B cell (primary cell): ENCODE measurements at regions not wholly inside any gene's neighbourhood (a gene's known extent, or its start where the extent isn't known, plus 50 kb on each side); places are given as distances from the start of the nearest gene placed in this dataset.

Experiments used
- ATAC-seq: fragments of 200-7000 bp; cut with Tn5 transposase; one replicate; pipeline ENCODE4 v1.10.0; 2021; ENCODE audit warnings: low read depth, mild to moderate bottlenecking, moderate number of reproducible peaks, moderate library complexity
- CTCF ChIA-PET: fragments of 350-600 bp; sonication (Branson Sonifier 250); formaldehyde crosslinking; loops from one replicate; lab custom pipeline; 2021; ENCODE audit warnings: antibody characterized with exemption, inconsistent platforms; lab: Charles Lee
- POLR2A ChIA-PET: fragments of 350-600 bp; sonication (Branson Sonifier 250); formaldehyde crosslinking; loops from one replicate; lab custom pipeline; 2021; ENCODE audit warnings: antibody characterized with exemption; lab: Charles Lee
- DNase-seq: peaks from one replicate; pipeline ENCODE4 v3.0.0; 2013
- H2AFZ ChIP-seq: 2 replicates; pipeline ENCODE4 v1.6.1; 2012; ENCODE audit warnings: mild to moderate bottlenecking, low read depth, low read length; ENCODE audit not compliant: insufficient read depth, poor library complexity, severe bottlenecking
- H3K27ac ChIP-seq, 2 donors: 1 replicate in 1 of 2; 2 replicates in 1 of 2; pipeline ENCODE4 v1.5.1; 2012 to 2013; ENCODE audit warnings: low read length in 2 of 2, mild to moderate bottlenecking in 2 of 2, moderate library complexity in 1 of 2
- H3K27me3 ChIP-seq, 4 experiments: fragments of 200-600 bp in 1 of 4; sonication (generic) in 1 of 4; replicated peaks in 1 of 4; 1 replicate in 2 of 4; 2 replicates in 2 of 4; pipeline versions ENCODE4 v1.6.1 to v1.7.0; 2013 to 2016; ENCODE audit warnings: low read length in 3 of 4, mild to moderate bottlenecking in 2 of 4, mixed read lengths in 1 of 4, moderate library complexity in 1 of 4; ENCODE audit not compliant: insufficient read depth in 4 of 4, control insufficient read depth in 3 of 4; ENCODE audit errors: control extremely low read depth in 1 of 4
- H3K36me3 ChIP-seq, 2 experiments: replicated peaks in 1 of 2; 1 replicate in 1 of 2; 2 replicates in 1 of 2; pipeline versions ENCODE4 v1.6.1 to v1.7.1; 2013; ENCODE audit warnings: low read length in 1 of 2; ENCODE audit not compliant: insufficient read depth in 2 of 2, control insufficient read depth in 1 of 2; ENCODE audit errors: control extremely low read depth in 1 of 2, extremely low read depth in 1 of 2
- H3K4me1 ChIP-seq, 2 donors: fragments of 200-600 bp in 1 of 2; sonication (generic) in 1 of 2; 1 replicate in 1 of 2; 2 replicates in 1 of 2; pipeline versions ENCODE4 v1.5.1 to v1.6.1; 2013 to 2017; ENCODE audit warnings: low read length in 2 of 2; ENCODE audit not compliant: control insufficient read depth in 2 of 2, insufficient read depth in 2 of 2
- H3K4me2 ChIP-seq: replicated peaks from 2 replicates; pipeline ENCODE3; 2012; ENCODE audit warnings: mild to moderate bottlenecking, low read depth, low read length; ENCODE audit not compliant: poor library complexity, severe bottlenecking
- H3K4me3 ChIP-seq, 5 experiments: fragments of 200-600 bp in 1 of 5; sonication (generic) in 1 of 5; 1 replicate in 3 of 5; 2 replicates in 2 of 5; pipeline versions ENCODE4 v1.5.1 to v1.7.0; 2011 to 2016; ENCODE audit warnings: low read length in 4 of 5, mild to moderate bottlenecking in 4 of 5, low read depth in 2 of 5, control low read depth in 1 of 5, moderate library complexity in 1 of 5; ENCODE audit not compliant: insufficient read depth in 1 of 5; ENCODE audit errors: control extremely low read depth in 1 of 5, extremely low read depth in 1 of 5
- H3K79me2 ChIP-seq: fragments of 200-600 bp; sonication (generic); one replicate; pipeline ENCODE4 v1.6.0; 2016; ENCODE audit warnings: low read length; ENCODE audit not compliant: control insufficient read depth, insufficient read depth
- H3K9ac ChIP-seq: fragments of 200-600 bp; sonication (generic); 2 replicates; pipeline ENCODE4 v1.6.1; 2017; ENCODE audit warnings: mild to moderate bottlenecking, low read length, moderate library complexity
- H3K9me3 ChIP-seq, 3 donors: one replicate each; pipeline versions ENCODE4 v1.6.1 to v1.7.1; 2013; ENCODE audit warnings: low read length in 2 of 3; ENCODE audit not compliant: control insufficient read depth in 2 of 3, insufficient read depth in 1 of 3; ENCODE audit errors: control extremely low read depth in 1 of 3
- H4K20me1 ChIP-seq: 2 replicates; pipeline ENCODE4 v1.6.0; 2012; ENCODE audit warnings: mild to moderate bottlenecking, low read length; ENCODE audit not compliant: insufficient read depth, control insufficient read depth, poor library complexity, severe bottlenecking
- H3K27ac Mint-ChIP-seq: one replicate; pipeline ENCODE4 v1.8.0; 2021; ENCODE audit warnings: mixed read lengths
- H3K27me3 Mint-ChIP-seq: one replicate; pipeline ENCODE4 v1.8.0; 2021; ENCODE audit warnings: mixed read lengths
- H3K4me1 Mint-ChIP-seq: one replicate; pipeline ENCODE4 v1.8.0; 2021; ENCODE audit warnings: mixed read lengths
- H3K4me3 Mint-ChIP-seq: one replicate; pipeline ENCODE4 v1.8.0; 2021; ENCODE audit warnings: mixed read lengths
- H3K9me3 Mint-ChIP-seq: one replicate; pipeline ENCODE4 v1.8.0; 2022; ENCODE audit warnings: mixed read lengths; ENCODE audit not compliant: insufficient read depth
- EZH2 ChIP-seq: IDR thresholded peaks from 2 replicates; pipeline ENCODE4 v1.6.1; 2012; ENCODE audit warnings: borderline replicate concordance, low read depth, mild to moderate bottlenecking, moderate library complexity, low read length; ENCODE audit not compliant: insufficient read depth, poor library complexity, severe bottlenecking
- intact Hi-C: fragments of 100-400 bp; cut with micrococcal nuclease; formaldehyde crosslinking; loops from one replicate; pipeline ENCODE4 v1.10.0; 2022
- TF ChIP-seq, protein P1 (sequence below): fragments of 200-600 bp; IDR thresholded peaks from one replicate; pipeline ENCODE4 v1.8.0; 2022; ENCODE audit warnings: antibody characterized with exemption, mild to moderate bottlenecking

DNA sequence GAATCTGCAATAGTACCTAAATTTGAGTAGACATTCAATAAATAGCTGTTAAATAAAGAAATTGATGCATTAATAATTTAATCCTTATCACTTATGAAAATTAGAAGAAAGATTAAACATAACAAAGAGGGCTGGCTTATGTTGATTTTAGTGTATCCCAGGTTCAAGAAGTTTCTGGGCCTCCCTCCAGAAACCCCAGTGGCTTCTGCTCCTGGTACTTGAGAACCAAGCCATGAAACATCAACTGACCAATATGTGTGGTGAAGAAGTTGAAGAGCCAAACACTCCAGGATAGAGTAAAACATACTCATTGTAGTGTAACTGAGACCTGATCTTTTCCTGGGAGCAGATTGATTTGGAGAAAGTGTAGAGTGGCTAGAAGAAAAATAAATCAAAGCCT lies 1465.7 kb upstream of the PIK3C3 start:
- Histone ChIP-seq H2AFZ (no peak overlapping the region), H3K27ac (no peak overlapping the region), H3K4me2 (no peak overlapping the region), H3K9ac (no peak overlapping the region), H3K36me3 (no peaks in the 10 kb centered on the region), H4K20me1 (no peaks in the 10 kb centered on the region), H3K27me3 (no peaks in the 10 kb centered on the region), H3K9me3 (peaks cover 0 to 2% (median 0%) of the 10 kb centered on the region in 3 donors), H3K79me2 (no peaks in the 10 kb centered on the region), H3K4me1 (no peaks in the 10 kb centered on the region), H3K4me3 (no peak overlapping the region)
- H3K4me1 Mint-ChIP-seq: no peaks in the 10 kb centered on the region
- TF ChIP-seq, protein P1, sequence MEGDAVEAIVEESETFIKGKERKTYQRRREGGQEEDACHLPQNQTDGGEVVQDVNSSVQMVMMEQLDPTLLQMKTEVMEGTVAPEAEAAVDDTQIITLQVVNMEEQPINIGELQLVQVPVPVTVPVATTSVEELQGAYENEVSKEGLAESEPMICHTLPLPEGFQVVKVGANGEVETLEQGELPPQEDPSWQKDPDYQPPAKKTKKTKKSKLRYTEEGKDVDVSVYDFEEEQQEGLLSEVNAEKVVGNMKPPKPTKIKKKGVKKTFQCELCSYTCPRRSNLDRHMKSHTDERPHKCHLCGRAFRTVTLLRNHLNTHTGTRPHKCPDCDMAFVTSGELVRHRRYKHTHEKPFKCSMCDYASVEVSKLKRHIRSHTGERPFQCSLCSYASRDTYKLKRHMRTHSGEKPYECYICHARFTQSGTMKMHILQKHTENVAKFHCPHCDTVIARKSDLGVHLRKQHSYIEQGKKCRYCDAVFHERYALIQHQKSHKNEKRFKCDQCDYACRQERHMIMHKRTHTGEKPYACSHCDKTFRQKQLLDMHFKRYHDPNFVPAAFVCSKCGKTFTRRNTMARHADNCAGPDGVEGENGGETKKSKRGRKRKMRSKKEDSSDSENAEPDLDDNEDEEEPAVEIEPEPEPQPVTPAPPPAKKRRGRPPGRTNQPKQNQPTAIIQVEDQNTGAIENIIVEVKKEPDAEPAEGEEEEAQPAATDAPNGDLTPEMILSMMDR: no peak
- TF ChIP-seq EZH2: no peak
- H3K9me3 Mint-ChIP-seq: no peaks in the 10 kb centered on the region
- no peak overlapping the region for H3K4me3 Mint-ChIP-seq
- no peak for DNase-seq
- intact Hi-C loops: no loop called here
- no peak overlapping the region for H3K27ac Mint-ChIP-seq
- no peaks in the 10 kb centered on the region for H3K27me3 Mint-ChIP-seq
- no peak for ATAC-seq
- CTCF ChIA-PET: no interaction called here
- POLR2A ChIA-PET: no interaction called here

DNA sequence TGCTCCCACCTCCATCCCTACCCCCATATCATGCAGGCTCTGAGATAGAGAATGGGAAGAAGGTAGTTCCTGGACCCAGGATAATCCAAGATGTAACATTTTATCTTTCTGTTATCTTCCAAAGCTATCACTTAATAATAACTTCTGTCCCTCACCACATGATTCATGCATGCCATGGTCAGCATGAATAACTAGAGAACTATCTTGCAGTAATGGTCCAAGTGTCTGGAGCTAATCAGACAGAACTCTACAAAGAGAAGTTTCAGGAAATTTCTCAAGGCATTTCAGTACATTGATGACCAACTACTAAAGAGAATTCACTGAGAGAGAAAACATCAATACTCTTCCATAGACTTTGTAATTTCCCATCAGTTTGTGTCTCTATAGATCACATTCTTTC lies 1469.7 kb upstream of the PIK3C3 start:
- ATAC-seq (no peak), DNase-seq (no peak)
- H3K4me2 ChIP-seq: no peak overlapping the region
- CTCF ChIA-PET: no interaction called here
- no peaks in the 10 kb centered on the region for H4K20me1 ChIP-seq
- no peak overlapping the region for H3K27ac ChIP-seq
- no peak overlapping the region for H3K4me3 ChIP-seq
- no peaks in the 10 kb centered on the region for H3K4me1 Mint-ChIP-seq
- H3K36me3 ChIP-seq: no peaks in the 10 kb centered on the region
- H3K27me3 ChIP-seq: no peaks in the 10 kb centered on the region
- H3K79me2 ChIP-seq: no peaks in the 10 kb centered on the region
- no peak for TF ChIP-seq EZH2
- TF ChIP-seq, protein P1: no peak
- POLR2A ChIA-PET: no interaction called here
- no peak overlapping the region for H3K9ac ChIP-seq
- H3K27ac Mint-ChIP-seq: no peak overlapping the region
- H2AFZ ChIP-seq: no peak overlapping the region
- H3K9me3 ChIP-seq: no peaks in the 10 kb centered on the region
- no peaks in the 10 kb centered on the region for H3K4me1 ChIP-seq
- H3K27me3 Mint-ChIP-seq: no peaks in the 10 kb centered on the region
- intact Hi-C loops: no loop called here
- H3K9me3 Mint-ChIP-seq: no peaks in the 10 kb centered on the region
- H3K4me3 Mint-ChIP-seq: no peak overlapping the region
